GM10248 (cell line): ENCODE measurements at regions not wholly inside any gene's neighbourhood (a gene's known extent, or its start where the extent isn't known, plus 50 kb on each side); places are given as distances from the start of the nearest gene placed in this dataset.

Source experiments
- CTCF ChIA-PET: fragments of 300-600 bp; sonication (Branson Sonifier 250); formaldehyde crosslinking; extraction: SDS; loops from one replicate; lab custom pipeline; 2021; ENCODE audit warnings: antibody characterized with exemption; lab: Yijun Ruan, JAX
- POLR2A ChIA-PET: fragments of 350-650 bp; sonication (Branson Sonifier 250); formaldehyde crosslinking; extraction: SDS; loops from one replicate; lab custom pipeline; 2020; ENCODE audit warnings: antibody characterized with exemption; lab: Yijun Ruan, JAX
- DNase-seq: peaks from one replicate; pipeline ENCODE4 v3.0.0; 2012; ENCODE audit errors: extremely low spot score
- TF ChIP-seq, protein P1 (sequence below): IDR thresholded peaks from 2 replicates; pipeline ENCODE4 v1.5.1; 2012; ENCODE audit warnings: mild to moderate bottlenecking, low read depth; ENCODE audit errors: extremely low read depth, missing control alignments, control extremely low read depth

DNA sequence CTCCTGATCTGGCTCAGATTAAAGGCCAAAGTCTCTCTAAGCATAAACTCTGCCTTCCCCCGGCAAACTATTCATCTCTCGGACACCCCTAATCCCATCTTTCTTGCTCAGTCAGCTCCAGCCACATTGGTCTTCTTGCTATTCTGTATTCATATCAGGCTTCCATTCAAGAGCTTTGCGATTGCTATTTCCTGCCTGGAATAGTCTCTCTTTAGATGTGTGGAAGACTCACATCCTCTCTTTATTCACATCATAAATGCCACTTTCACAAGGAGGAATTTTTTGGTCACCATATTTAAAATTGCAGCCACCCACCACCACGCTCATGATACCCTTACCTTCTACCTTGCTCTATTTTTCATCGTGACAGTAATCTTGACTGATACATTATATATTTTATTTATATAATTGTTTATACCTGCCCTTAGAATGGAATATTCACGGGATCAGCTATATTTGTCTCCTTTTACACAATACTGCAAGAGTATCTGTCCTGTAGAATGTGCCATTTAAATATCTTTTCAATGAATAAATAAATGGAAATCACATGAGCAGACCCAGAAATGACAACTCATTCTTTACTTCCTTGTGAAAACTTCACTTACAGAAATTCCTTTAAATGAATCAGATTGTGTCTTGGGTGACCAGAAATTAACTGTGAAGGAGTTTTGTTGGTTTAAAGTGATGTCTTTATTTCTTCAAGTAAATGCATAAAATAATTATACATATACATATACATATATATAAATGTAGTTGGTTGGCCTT is 780.6 kb upstream of the FLRT2 start:
- ChIA-PET CTCF (interaction anchor here (2.0 kb wide), 1 partner anchor 10 kb away, joined by 9 read pairs; no protein-coding TSS in a partner anchor), POLR2A (no interaction called here)
- TF ChIP-seq, protein P1, sequence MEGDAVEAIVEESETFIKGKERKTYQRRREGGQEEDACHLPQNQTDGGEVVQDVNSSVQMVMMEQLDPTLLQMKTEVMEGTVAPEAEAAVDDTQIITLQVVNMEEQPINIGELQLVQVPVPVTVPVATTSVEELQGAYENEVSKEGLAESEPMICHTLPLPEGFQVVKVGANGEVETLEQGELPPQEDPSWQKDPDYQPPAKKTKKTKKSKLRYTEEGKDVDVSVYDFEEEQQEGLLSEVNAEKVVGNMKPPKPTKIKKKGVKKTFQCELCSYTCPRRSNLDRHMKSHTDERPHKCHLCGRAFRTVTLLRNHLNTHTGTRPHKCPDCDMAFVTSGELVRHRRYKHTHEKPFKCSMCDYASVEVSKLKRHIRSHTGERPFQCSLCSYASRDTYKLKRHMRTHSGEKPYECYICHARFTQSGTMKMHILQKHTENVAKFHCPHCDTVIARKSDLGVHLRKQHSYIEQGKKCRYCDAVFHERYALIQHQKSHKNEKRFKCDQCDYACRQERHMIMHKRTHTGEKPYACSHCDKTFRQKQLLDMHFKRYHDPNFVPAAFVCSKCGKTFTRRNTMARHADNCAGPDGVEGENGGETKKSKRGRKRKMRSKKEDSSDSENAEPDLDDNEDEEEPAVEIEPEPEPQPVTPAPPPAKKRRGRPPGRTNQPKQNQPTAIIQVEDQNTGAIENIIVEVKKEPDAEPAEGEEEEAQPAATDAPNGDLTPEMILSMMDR: no peak
- no peak for DNase-seq

DNA sequence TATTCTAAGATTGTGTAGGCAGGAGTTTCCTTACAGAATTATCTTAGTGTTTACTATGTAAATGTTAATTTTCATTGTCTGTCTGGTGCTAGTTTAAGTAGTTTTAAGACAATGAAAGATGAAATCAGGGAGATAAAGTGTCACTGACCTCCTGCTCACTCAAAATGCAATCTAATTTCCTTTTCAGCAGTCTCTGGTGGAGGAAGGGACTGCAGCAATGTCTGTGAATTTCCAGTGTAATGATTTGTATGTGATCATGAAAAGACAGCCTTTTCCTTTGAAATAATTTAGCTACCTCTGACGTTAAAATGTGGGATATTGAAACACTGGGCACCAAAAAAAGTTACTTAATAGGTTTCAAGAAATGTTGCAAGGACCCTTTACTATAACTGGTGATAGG is 779.7 kb upstream of the FLRT2 start:
- TF ChIP-seq, protein P1: no peak
- ChIA-PET CTCF (interaction anchor here (0.8 to 0.9 kb wide), 2 partner anchors 11 to 21 kb away, joined by 3 to 4 read pairs; no protein-coding TSS in a partner anchor), POLR2A (no interaction called here)
- DNase-seq: no peak

DNA sequence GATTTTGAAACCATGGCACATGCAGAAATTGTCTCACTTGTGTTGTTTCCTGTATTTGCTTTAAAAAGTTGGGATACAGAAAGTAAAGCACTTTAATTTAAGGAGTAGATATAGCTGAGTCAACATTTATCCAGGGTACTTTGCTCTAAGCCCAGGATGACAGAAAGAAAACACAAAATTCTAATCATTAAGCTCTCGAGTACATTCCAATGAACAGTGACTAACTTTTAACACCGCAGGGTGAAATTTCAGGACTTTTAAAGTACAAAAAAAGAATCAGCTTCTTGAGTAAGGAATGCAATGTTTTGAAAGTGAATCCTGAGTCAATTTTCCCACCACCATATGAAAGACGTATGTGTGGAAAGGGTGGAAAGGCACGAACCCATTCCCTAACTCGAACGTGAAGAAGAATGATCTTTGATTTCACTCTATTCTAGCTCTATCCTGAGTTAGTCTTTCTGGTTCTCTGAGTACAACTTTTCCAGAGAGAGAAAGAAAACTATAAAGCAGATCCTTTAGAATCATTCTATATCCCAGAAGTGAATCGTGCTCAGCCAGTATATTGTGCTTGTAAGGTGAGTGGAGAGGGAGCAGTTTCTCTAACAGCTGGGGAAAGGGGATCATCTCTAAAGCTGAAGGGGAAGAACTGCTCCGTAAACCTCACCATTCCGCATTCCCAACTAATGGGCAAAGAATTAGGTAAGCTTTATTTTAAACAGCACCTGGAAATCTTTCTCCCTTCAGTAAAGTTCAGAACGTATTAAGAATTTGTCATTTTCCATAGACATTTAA is 779.0 kb upstream of the FLRT2 start:
- TF ChIP-seq, protein P1: no peak
- DNase-seq: no peak
- CTCF ChIA-PET: interaction anchor here (0.8 to 0.9 kb wide), 2 partner anchors 10 to 22 kb away, joined by 3 to 4 read pairs; no protein-coding TSS in a partner anchor

DNA sequence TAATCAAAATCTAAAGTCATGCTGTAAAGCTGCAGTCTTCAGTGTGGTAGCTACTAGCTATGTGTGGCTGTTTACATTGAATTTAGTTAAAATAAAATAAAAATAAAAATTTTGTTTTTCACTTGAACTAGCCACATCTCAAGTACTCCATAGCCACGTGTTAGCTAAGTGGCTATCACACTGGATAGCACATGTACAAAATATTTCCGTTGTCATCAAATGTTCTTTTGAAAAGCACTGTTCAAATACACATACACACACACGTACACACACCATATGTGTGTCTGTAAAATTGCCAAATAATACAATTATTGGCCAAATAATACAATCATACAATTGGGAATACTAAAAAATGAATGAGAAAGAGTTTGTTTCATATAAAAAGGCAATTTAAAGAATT is 778.2 kb upstream of the FLRT2 start:
- DNase-seq: no peak
- TF ChIP-seq, protein P1: no peak
- POLR2A ChIA-PET: no interaction called here
- CTCF ChIA-PET: no interaction called here

More for the DNA sequence above, 779.0 kb upstream of the FLRT2 start:
- POLR2A ChIA-PET: no interaction called here

DNA sequence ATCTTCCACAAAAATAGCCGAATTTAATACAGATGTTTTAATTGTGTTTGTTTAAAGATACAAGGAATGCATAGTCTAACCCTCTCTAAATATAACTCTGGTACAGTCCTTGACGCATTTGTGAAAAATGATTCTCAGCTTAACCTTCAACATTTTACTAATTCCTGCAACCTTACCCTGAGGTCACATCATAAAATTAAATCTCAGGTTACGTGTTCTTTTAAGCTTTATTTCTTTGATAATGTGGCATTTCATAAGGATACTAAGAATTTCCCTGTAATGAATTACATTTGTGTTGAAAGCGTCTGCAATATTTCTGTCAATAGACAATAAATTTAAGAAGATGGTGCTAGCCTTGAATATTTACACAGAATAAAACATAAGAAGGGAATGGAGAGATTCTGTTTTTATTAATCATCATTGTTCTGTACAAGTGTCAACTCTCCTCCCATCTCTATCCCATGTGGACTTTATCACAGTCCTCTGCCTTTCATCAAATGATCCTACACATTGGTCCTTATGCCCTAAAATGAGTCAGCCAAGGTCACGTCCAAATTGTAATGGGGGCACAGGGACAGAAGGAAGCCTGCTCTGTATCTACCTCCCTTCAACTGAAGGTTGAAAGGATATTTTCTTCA is 769.3 kb upstream of the FLRT2 start:
- CTCF ChIA-PET: interaction anchor here (1.1 kb wide), 1 partner anchor 10 kb away, joined by 3 read pairs; no protein-coding TSS in a partner anchor
- TF ChIP-seq, protein P1: no peak

DNA sequence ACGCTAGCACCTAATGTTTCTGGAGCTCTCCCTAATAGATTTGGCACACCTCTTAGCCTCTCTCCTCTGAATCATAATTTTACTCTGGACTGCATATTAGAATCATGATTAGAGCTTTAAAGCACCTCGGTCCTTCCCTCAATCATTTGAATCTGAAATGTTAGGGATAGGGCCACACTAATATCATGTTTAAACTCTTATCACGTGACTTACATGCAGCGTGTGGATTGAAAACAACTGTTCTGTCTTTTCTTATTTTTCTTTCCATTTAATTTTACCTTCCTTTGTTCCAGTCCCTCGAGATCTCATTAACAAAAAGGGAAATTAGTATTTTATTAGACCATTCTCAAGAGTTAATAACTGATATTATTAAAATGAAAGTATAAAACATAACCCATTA is 762.5 kb upstream of the FLRT2 start:
- DNase-seq: no peak
- TF ChIP-seq, protein P1: no peak
- POLR2A ChIA-PET: no interaction called here
- CTCF ChIA-PET: interaction anchor here (1.2 kb wide), 1 partner anchor 35 kb away, joined by 3 read pairs; no protein-coding TSS in a partner anchor

More for the DNA sequence above, 769.3 kb upstream of the FLRT2 start:
- DNase-seq: no peak
- POLR2A ChIA-PET: no interaction called here
